IPS-18c (cell line): ENCODE measurements at regions not wholly inside any gene's neighbourhood (a gene's known extent, or its start where the extent isn't known, plus 50 kb on each side); places are given as distances from the start of the nearest gene placed in this dataset.

Source experiments
- H3K4me3 ChIP-seq: 2 replicates; pipeline ENCODE4 v1.7.0; 2013; ENCODE audit warnings: low read depth, mild to moderate bottlenecking, low read length, moderate library complexity; ENCODE audit not compliant: insufficient read depth
- H3K9me3 ChIP-seq: one replicate; pipeline ENCODE4 v1.6.1; 2013; ENCODE audit warnings: mild to moderate bottlenecking, low read length, moderate library complexity; ENCODE audit not compliant: control insufficient read depth, insufficient read depth

DNA sequence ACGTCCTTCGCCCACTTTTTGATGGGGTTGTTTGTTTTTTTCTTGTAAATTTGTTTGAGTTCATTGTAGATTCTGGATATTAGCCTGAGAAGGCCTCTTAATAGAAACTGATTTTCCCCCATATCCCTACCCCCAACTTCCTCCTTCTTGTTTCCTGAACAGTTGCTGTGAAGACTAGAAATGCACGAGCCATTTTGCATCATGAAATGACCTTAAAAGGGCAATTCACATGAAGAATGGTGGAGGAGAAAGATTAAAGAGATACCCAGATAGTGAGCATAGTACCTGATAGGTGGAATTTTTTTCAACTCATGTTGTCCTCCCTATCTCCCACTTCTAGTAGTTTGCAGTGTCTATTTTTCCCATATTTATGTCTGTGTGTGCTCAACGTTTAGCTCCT, 55.2 kb upstream of the KCNH8 start:
- H3K9me3 ChIP-seq = no peaks in the 10 kb centered on the region
- H3K4me3 ChIP-seq = no peak overlapping the region

DNA sequence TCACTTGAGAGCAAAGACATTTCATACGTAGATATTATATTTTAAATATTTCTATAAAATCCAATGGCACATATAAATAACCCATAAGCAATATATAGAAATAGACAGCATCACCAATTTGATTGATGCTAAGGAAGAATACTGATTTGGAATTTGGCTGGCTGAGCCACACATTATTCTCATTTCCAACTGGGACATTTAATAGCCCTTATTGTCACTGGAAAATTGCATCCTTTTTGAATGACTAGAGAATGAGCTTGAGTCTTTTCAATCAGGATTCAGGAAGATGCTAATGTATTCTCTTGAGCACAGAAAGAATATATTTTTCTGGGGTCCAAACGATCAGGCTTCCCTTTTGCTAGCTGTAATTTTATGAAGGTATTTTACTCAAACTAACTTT, 70.9 kb upstream of the KCNH8 start:
- Histone ChIP-seq H3K9me3 (no peaks in the 10 kb centered on the region), H3K4me3 (no peak overlapping the region)

DNA sequence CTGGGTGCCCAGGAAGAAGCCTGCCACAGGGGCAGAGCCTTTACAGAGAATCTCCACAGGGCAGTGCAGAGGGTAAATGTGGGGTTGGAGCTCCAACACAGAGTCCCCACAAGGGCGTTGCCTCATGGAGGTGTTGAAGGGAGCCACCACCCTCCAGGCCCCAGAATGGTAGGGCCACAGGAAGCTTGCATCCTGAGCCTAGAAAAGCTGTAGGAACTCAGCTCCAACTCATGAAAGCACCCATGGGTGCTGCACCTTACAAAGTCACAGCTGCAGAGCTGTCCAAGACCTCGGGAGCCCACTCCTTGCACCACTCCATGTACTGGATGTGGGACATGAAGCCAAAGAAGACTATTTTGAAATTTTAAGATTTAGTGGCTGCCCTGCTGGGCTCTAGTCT, 73.3 kb upstream of the KCNH8 start:
- Histone ChIP-seq H3K4me3 (no peak overlapping the region), H3K9me3 (no peaks in the 10 kb centered on the region)

DNA sequence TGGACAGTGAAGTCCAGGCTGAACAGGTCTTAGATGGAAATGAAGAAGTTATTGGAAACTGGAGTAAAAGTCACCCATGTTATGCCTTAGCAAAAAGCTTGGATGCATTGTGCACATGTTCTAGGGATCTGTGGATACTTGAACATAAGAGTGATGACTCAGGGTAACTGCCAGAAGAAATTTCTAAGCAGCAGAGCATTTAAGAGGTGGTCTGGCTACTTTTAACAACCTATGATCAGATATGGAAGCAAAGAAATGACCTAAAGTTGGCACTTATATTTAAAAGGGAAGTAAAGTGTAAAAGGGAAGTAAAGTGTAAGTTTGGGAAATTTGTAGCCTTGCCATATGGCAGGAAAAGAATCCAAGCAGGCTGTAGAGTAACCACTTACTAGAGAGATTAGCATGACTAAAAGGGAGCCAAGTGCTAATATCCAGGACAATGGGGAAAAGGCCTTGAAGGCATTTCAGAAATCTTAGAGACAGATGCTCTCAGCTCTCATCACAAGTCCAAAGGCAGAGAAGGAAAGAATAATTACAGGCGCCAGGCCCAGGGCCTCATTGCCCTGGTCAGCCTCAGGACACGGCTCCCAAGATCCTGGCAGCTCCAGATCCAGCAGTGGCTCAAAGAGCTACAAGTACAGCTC, 73.9 kb upstream of the KCNH8 start:
- Histone ChIP-seq H3K9me3 (peaks cover 2% of the 10 kb centered on the region), H3K4me3 (no peak overlapping the region)

DNA sequence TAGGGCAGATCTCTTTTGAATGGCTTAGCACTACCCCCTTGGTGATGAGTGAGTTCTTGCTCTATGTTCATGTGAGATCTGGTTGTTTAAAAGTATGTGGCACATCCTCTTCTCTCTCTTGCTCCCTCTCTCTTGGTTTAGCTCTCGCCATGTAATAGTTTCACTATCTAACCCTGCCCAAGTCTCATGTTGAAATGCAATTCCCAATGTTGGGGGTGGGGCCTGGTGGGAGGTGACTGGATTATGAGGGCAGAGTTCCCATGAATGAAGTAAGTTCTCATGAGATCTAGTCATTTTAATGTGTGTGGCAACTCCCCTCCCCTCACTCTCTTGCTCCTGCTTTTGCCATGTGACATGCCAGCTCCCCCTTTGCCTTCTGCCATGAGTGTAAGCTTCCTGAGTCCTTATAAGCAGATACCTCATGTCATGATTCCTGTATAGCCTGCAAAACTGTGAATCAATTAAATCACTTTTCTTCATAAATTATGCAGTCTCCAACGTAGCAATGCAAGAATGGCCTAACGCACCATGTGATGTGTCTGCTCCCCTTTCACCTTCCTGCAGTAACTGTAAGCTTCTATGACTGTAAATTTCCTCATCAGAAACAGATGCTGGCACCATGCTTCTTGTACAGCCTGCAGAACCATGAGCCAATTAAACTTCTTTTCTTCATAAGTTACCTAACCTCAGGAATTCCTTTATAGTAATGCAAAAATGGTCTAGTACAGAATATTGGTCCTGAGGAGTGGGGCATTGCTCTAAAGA, 74.8 kb upstream of the KCNH8 start:
- H3K9me3 ChIP-seq = peaks cover 5% of the 10 kb centered on the region
- H3K4me3 ChIP-seq = no peak overlapping the region

DNA sequence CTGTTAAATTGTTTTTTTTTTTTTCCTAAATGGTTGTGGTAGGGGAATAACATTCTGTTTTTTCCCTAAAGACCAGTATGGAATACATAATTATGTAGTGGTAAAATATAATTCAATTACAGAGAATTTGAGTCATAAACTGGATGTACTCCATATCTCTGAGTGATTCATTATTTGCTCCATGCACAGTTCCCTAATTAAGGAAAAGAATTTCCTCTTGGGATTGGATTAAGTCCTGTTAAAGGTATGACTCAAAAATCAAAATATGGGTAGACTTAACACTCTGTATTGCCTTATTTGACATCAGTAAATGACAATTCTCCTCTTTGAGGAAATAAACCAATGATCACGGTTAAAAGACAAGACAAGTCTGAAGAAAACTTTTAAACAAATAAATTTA, 78.0 kb upstream of the KCNH8 start:
- Histone ChIP-seq H3K4me3 (no peak overlapping the region), H3K9me3 (peaks cover 5% of the 10 kb centered on the region)

DNA sequence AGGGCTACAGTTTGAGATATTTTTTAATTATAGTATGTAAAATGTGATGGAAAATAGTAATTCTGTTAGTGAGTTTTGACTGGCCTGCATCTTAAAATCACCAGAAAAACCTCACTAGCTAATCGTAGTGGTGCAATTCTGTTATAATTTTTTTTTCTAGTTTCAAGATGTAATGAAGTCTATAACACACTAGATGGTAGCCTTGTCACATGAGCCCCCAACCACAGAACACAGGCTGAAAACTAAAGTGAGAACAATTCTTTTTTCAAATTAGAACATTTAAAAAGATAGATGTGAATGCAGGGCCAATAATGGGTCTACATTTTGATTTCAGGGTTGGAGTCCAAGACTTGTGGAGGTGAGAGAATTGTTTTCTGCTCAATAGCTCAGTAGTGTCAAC, 83.3 kb upstream of the KCNH8 start:
- Histone ChIP-seq H3K4me3 (no peak overlapping the region), H3K9me3 (peaks cover 5% of the 10 kb centered on the region)

DNA sequence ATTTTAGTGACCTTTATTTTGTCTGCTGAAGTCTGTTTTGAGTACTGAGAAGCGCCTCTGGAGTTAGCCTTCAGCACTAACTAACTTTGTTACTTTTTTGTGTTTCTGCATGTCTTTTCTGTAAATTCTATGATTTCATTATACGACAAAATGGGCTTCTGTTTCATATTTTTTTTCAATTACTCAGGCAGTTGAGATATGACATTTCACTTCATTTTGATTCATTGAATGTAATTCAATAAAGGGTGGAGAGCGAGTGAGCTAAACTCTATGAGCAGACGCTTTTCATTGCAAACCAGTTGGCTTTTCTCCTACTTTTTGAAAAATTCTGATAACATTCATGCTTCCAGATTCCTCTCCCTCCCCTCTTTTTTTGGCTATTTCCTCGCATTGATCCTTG, 84.4 kb upstream of the KCNH8 start:
- H3K4me3 ChIP-seq = no peak overlapping the region
- H3K9me3 ChIP-seq = no peaks in the 10 kb centered on the region

DNA sequence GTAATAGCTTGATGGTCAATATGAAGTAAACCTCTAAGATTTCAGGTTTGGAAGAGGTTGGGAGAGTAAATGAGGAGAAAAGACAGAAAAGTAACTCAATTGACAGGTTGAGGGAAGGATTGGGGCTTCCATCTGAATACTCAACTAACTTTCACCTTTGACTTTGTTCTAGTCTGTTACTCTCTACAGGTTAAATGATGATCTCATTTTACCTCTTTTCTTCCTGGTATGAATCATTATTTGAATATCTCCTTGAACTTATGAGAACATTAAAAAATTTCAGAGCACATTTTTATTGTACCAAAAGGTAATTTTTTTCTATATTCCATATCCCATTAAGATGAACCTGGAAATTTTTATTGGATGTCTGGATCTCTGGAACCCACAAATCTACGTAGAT, 87.9 kb upstream of the KCNH8 start:
- H3K9me3 ChIP-seq = no peaks in the 10 kb centered on the region
- H3K4me3 ChIP-seq = no peak overlapping the region

DNA sequence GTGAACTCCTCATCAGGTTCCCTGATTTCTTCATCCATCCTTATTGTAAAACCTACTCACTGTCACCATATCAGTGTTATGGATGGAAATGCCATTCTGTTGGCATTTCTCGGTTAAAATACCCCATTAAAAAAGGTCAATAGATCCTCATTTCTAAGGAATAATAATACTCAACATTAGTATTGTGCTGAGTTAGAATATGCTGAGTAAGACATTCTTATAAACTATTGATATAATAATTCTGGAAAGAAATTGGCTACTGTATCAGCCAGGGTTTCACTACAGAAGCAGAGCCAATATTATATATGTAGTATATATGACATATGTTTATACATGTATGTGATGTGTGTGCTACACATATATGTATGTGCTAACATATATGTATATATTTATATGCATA, 95.4 kb upstream of the KCNH8 start:
- Histone ChIP-seq H3K9me3 (no peaks in the 10 kb centered on the region), H3K4me3 (no peak overlapping the region)

DNA sequence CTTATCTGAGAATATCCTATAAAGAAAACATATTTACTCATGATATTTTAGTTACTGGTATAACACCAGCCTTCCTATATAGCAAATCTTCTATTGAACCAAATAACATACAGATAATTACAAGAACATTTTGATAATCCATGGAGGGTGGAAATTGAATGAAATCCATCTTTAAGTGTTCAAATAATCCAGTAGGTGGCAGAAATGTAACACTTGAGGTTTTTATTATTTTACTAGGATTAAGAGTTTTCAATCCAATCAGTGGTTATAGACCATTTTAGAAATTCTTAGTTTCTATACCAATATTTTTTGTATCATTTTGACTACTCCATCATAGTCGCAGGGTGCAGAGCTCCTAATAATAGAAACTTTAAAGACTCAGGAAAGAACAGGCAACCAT, 101.9 kb upstream of the KCNH8 start:
- no peaks in the 10 kb centered on the region for H3K9me3 ChIP-seq
- H3K4me3 ChIP-seq = no peak overlapping the region

DNA sequence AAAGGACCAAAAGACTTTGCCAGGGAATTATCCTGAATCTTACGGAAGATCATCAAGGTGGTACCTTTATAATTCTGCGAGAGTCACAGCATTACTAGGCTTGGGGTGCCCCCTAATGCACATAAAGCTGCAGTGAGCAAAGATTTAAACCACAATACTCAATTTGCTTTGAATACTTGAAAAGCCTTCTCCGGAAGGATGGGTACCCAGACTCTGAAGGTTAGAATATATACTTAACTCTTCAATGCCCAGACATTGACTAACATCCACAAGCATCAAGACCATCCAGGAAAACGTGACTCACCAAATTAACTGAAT, 117.8 kb upstream of the KCNH8 start:
- H3K9me3 ChIP-seq = no peaks in the 10 kb centered on the region

DNA sequence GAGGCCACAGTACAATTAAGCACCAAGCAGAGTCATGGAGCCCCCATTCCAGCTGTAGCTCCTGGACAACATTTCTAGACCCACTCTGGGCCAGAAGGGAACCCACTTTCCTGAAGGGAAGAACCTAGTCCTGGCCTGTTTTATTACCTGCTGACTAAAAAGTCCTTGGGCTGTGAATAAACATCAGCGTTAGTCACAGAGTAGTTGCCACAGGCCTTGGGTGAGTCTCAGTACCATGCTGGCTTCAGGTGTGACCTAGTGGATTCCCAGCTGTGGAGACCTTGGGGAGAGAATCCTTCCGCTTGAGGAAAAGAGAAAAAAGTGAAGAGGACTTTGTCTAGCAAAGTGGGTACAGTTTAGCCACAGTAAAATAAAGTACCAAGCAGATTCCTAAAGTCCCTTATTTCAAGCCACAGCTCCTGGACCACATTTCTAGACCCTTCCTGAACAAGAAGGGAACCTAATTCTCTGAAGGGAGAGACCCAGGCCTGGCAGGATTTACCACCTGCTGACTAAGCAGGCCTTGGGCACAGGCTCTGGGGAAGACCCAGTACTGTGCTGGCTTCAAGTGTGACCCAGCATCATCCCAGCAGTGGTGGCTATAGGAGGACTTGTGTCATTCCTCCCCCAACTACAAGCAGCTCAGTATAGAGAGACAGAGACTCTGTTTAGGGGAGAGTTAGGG, 118.3 kb upstream of the KCNH8 start:
- Histone ChIP-seq H3K9me3 (no peaks in the 10 kb centered on the region), H3K4me3 (no peak overlapping the region)

More for the DNA sequence above, 117.8 kb upstream of the KCNH8 start:
- H3K4me3 ChIP-seq = no peak overlapping the region

DNA sequence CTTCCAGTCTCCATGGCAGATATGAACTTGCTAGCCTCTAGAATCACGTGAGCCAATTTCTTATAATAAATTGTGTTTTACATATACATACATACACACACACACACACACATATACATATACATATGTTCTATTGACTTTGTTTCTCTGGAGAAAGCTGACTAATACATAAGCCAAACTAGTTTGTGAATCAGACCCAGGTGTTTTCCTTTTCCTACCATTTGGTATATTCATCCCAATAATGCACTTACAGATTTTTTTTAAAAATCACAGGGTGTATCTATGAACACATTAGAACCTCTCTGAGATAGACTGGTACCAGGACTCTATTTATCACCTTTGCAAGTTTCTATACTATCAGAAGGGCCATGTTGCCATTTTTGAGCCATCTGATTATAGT, 122.9 kb upstream of the KCNH8 start:
- Histone ChIP-seq H3K4me3 (no peak overlapping the region), H3K9me3 (no peaks in the 10 kb centered on the region)

DNA sequence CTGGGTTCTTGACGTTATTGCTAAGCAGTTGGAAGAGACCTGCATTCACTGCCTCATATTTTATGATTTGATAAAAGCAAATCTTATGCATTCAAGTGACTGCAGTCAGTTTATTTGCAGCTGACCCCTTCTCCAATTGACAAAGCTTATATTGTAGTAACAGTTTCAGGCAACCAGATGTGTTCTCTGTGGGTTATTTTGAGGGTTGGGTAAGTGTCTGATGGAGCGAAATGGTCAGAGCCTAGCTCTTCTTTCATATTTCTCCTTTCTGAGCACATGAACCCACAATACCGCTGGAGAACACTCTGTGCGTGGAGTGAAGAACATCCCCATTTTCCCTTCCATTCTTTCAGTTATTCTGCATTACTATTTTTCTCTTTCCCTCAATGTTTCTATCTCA, 125.8 kb upstream of the KCNH8 start:
- no peak overlapping the region for H3K4me3 ChIP-seq
- no peaks in the 10 kb centered on the region for H3K9me3 ChIP-seq

DNA sequence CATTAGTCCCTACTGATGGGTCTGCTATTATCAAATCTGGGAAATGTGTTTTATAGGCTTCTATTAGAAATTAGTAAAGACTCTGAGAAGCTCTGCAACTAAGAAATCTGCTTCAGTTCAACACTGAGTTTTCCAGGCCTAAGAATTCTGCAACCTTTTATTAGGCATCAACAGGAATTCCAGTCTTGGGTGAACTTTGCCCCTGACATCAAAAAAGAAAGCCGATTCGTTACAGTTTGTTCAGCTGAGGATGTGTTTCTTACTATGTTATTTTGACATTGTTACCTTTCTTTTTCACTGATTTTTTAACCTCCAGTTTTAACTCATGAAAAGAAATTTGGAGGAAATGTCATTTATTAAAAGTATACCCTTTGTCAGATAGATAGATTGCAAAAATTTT, 131.5 kb upstream of the KCNH8 start:
- Histone ChIP-seq H3K4me3 (no peak overlapping the region), H3K9me3 (no peaks in the 10 kb centered on the region)

DNA sequence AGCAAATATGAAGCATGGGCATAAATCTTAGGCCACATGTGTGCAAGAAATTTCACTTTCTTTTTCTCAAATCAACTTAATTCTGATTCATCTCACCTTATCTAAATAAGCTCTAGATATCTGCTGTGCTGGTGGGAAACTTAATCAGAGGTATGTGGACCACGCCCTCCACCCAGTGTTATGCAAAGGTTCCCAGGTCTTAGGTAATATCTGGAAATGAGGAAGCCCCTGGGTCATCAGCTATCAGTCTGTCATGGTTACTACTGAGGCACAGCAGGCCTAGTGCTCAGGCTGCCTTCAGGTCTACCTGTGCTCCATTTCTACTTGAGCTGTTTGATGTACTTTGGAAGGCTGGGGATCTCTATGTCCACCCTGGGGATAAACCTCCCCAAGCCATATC, 134.4 kb upstream of the KCNH8 start:
- H3K4me3 ChIP-seq = no peak overlapping the region

DNA sequence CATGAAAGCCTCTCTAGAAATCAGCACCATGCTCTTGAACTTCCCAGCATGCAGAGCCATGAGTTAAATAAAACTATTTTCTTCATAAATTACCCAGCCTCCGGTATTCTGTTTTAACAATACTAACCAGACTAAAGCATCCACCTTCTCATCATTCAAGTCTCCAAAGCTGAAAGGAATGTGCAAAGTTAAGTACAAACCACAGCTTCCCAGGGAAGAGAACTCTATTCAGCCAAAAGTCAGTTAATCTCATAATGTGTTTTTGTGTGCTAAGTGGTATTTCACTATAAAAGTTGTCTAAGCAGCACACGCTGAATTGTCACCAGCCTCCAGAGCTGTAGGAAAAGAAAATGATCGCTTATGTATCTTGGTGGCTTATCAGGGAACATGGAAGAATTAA, 135.5 kb upstream of the KCNH8 start:
- Histone ChIP-seq H3K4me3 (no peak overlapping the region), H3K9me3 (no peaks in the 10 kb centered on the region)

More for the DNA sequence above, 134.4 kb upstream of the KCNH8 start:
- H3K9me3 ChIP-seq = no peaks in the 10 kb centered on the region
